Glutamatergic neuron (in vitro differentiated cells): ENCODE measurements at regions not wholly inside any gene's neighbourhood (a gene's known extent, or its start where the extent isn't known, plus 50 kb on each side); places are given as distances from the start of the nearest gene placed in this dataset.

ENCODE experiments used
- DNase-seq: peaks from one replicate; pipeline ENCODE4 v3.0.0; 2022
- H3K27ac Mint-ChIP-seq: one replicate; pipeline ENCODE4 v1.8.0; 2020; ENCODE audit warnings: mild to moderate bottlenecking, mixed read lengths, inconsistent platforms; ENCODE audit not compliant: unreplicated experiment
- H3K27me3 Mint-ChIP-seq: one replicate; pipeline ENCODE4 v1.8.0; 2020; ENCODE audit warnings: mild to moderate bottlenecking, moderate library complexity, mixed read lengths, inconsistent platforms; ENCODE audit not compliant: unreplicated experiment
- H3K36me3 Mint-ChIP-seq: one replicate; pipeline ENCODE4 v1.8.0; 2020; ENCODE audit warnings: mild to moderate bottlenecking, mixed read lengths, inconsistent platforms; ENCODE audit not compliant: unreplicated experiment
- H3K4me1 Mint-ChIP-seq: one replicate; pipeline ENCODE4 v1.8.0; 2020; ENCODE audit warnings: mild to moderate bottlenecking, low read depth, mixed read lengths, inconsistent platforms; ENCODE audit not compliant: unreplicated experiment
- H3K4me3 Mint-ChIP-seq: one replicate; pipeline ENCODE4 v1.8.0; 2020; ENCODE audit warnings: mild to moderate bottlenecking, mixed read lengths, inconsistent platforms; ENCODE audit not compliant: unreplicated experiment
- H3K9me3 Mint-ChIP-seq: one replicate; pipeline ENCODE4 v1.8.0; 2020; ENCODE audit warnings: mild to moderate bottlenecking, moderate library complexity, mixed read lengths, inconsistent platforms; ENCODE audit not compliant: unreplicated experiment
- TF ChIP-seq, protein P1 (sequence below): fragments of 200-600 bp; sonication (generic); IDR thresholded peaks from one replicate; pipeline ENCODE4 v1.5.0; 2021; ENCODE audit not compliant: partially characterized antibody, unreplicated experiment

DNA sequence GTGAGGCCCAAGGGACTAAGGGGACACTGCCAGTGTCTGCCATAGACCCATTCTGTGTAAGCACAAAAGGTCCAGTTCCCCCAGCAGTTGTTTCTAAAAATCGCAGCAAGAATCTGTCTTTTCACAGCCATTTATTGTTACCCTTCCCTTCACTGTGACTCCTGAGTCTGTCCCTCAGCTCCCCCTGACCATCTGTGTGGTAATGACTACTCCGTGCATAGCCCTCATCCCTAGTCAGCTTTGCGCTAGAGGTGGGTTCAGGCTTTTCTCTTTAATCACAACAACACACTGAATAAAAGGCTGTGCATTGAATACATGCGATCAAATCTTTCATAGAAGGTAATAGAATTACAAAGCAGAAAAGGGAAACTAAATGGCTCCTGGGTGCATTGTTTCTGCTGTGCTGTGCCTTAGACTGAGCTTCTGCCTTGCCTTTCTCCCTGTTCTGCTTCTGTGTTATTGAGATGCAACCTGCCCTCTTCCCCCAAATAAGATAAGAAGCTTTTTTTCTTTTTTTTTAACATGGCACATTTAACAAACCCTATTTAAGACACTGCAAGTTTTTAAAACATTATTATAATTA is 836.0 kb upstream of the CDH2 start:
- H3K36me3 Mint-ChIP-seq, result no peaks in the 10 kb centered on the region
- peaks cover 12% of the 10 kb centered on the region for H3K4me1 Mint-ChIP-seq
- no peaks in the 10 kb centered on the region for H3K9me3 Mint-ChIP-seq
- H3K27me3 Mint-ChIP-seq, result no peaks in the 10 kb centered on the region
- no peak overlapping the region for H3K27ac Mint-ChIP-seq
- TF ChIP-seq, protein P1, sequence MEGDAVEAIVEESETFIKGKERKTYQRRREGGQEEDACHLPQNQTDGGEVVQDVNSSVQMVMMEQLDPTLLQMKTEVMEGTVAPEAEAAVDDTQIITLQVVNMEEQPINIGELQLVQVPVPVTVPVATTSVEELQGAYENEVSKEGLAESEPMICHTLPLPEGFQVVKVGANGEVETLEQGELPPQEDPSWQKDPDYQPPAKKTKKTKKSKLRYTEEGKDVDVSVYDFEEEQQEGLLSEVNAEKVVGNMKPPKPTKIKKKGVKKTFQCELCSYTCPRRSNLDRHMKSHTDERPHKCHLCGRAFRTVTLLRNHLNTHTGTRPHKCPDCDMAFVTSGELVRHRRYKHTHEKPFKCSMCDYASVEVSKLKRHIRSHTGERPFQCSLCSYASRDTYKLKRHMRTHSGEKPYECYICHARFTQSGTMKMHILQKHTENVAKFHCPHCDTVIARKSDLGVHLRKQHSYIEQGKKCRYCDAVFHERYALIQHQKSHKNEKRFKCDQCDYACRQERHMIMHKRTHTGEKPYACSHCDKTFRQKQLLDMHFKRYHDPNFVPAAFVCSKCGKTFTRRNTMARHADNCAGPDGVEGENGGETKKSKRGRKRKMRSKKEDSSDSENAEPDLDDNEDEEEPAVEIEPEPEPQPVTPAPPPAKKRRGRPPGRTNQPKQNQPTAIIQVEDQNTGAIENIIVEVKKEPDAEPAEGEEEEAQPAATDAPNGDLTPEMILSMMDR, result no peak
- DNase-seq, result no peak
- H3K4me3 Mint-ChIP-seq, result peak overlapping the region; percentile 44

DNA sequence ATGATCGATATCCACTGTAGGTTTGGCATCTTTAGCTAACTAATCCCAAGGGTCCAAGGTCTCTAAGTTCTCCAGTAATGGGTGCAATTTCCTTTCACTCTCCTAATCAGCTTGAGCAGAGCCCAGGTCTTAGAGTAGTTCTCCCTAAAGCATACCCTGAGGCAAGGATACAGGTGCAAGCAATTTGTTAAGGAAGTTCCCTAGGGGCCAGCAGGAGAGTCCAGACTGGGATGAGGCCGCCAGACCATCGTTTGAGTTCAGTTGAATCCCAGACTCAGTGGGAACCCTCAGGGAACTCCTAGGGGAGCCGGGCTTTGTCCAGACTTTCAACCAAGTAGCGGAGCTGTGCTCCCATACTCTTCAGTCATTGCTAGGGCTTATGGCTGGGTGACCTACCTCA is 835.4 kb upstream of the CDH2 start:
- Mint-ChIP-seq H3K36me3 (no peaks in the 10 kb centered on the region), H3K27me3 (no peaks in the 10 kb centered on the region), H3K9me3 (no peaks in the 10 kb centered on the region), H3K4me1 (peaks cover 12% of the 10 kb centered on the region), H3K4me3 (no peak overlapping the region), H3K27ac (no peak overlapping the region)
- peak; percentile 14 for DNase-seq
- TF ChIP-seq, protein P1, result no peak

DNA sequence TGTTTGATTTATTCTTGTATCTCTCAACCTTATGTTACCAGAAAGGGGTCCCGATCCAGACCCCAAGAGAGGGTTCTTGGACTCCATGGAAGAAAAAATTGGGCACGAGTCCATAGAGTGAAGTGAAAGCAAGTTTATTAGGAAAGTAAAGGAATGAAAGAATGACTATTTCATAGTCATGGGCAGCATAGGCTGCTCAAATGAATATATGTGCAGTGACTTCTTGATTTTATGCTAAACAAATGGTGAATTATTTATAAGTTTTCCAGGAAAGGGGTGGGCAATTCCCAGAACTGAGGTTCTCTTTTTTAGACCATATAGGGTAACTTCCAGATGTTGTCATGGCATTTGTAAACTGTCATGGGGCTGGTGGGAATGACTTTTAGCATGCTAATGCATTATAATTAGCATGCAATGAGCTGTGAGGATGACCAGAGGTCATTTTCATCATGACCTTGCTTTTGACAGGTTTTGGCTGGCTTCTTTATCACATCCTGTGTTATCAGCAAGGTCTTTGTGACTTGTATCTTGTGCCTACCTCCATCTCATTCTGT is 832.4 kb upstream of the CDH2 start:
- H3K27ac Mint-ChIP-seq, result no peak overlapping the region
- H3K9me3 Mint-ChIP-seq, result no peaks in the 10 kb centered on the region
- TF ChIP-seq, protein P1, result no peak
- DNase-seq, result no peak
- no peak overlapping the region for H3K4me3 Mint-ChIP-seq
- H3K27me3 Mint-ChIP-seq, result no peaks in the 10 kb centered on the region
- H3K4me1 Mint-ChIP-seq, result peaks cover 12% of the 10 kb centered on the region
- H3K36me3 Mint-ChIP-seq, result no peaks in the 10 kb centered on the region

DNA sequence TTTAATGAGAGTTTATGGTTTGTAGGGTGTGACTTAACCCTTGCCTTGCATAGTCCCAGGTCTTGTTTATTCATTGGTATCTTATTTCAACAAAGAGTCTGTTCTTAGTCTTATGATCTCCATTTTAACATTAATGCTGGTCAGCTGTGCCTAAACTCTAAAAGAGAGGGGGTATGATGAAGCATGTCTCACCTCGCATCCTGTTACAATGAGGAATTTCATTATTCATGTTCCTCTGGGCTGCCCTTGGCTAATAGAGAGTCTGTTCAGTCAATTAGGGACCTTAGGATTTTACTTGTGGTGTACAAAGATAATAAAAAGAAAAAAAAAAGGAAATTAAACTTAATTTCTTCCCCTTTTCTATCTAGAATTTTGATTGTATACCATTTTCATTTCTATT is 831.9 kb upstream of the CDH2 start:
- Mint-ChIP-seq H3K27ac (no peak overlapping the region), H3K4me3 (no peak overlapping the region), H3K9me3 (no peaks in the 10 kb centered on the region), H3K36me3 (no peaks in the 10 kb centered on the region), H3K4me1 (peaks cover 12% of the 10 kb centered on the region), H3K27me3 (no peaks in the 10 kb centered on the region)
- DNase-seq, result no peak
- TF ChIP-seq, protein P1, result no peak

DNA sequence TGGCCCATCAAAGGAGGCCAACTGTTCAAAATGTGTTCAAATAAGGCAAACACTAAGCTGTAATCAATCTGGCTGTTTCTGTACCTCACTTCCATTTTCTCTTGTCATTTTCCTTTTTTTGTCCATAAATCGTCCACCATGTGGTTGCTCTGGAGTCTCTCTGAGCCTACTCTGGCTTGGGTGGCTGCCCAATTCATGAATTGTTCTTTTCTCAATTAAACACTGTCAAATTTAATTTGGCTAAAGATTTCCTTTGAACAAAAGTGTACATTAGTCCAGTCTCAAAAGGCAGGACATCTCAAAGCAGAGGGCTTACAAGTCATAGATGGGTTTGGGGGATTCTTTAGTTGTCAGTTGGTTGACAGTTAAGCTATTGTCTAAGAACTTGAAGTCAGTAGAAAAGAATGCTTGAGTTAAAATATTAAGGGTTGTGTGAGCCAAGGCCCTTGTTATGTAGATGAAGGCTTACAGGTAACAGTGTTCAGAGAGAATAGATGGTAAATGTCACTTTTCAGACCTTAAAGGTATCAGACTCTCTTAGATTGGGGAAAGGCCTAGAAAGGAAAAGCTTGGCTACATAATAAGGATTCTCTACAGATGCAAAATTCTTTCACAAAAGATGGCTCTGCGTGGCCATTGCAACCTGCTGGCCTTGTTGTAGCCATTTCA is 831.2 kb upstream of the CDH2 start:
- no peak overlapping the region for H3K27ac Mint-ChIP-seq
- peaks cover 1% of the 10 kb centered on the region for H3K27me3 Mint-ChIP-seq
- DNase-seq, result no peak
- no peaks in the 10 kb centered on the region for H3K9me3 Mint-ChIP-seq
- no peak overlapping the region for H3K4me3 Mint-ChIP-seq
- TF ChIP-seq, protein P1, result no peak
- H3K4me1 Mint-ChIP-seq, result peaks cover 11% of the 10 kb centered on the region
- H3K36me3 Mint-ChIP-seq, result no peaks in the 10 kb centered on the region
